ENCODE measurements at regions not wholly inside any gene's neighbourhood (a gene's known extent, or its start where the extent isn't known, plus 50 kb on each side); places are given as distances from the start of the nearest gene placed in this dataset.
"Not testable (repeated sequence)": the region's sequence is repeated elsewhere in the genome, so short reads cannot be mapped to it uniquely, and the experiment has no call there.

DNA sequence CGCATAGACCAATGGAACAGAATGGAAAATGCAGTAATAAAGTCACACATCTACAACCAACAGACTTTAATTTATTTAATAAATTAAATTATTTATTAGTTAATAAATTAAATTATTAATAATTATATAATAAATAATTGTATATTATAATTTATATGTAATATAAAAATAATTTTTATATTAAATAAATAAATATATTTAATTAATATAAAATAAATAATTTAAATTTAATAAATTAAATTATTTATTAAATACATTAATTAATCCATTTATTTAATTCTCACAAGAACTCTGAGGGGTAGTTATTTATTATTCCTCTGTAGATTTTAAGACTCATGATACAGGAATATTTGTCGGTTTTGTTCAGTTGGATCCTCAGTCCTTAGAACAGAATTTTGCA is 176.1 kb upstream of the ADAMTS19 start:
- no peaks in the 10 kb centered on the region for H3K27me3 Mint-ChIP-seq

DNA sequence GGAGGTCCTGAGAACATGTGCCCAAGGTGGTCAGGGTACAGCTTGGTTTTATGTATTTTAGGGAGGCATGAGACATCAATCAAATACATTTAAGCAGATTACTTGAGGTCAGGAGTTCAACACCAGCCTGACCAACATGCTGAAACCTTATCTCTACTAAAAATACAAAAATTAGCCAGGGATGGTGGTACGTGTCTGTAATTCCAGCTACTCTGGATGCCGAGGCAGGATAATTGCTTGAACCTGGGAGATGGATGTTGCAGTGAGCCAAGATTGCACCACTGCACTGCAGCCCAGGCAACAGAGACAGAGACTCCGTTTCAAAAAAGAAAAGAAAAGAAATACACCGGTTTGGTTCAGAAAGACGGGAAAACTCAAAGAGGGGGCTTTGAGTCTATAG is 165.9 kb upstream of the ADAMTS19 start:
- H3K36me3 ChIP-seq (replicated peaks in 1 of 2; ENCODE audit: control extremely low read depth in 1 of 2, control insufficient read depth in 1 of 2, extremely low read depth in 1 of 2, insufficient read depth in 2 of 2, low read length in 1 of 2); H3K9ac ChIP-seq (ENCODE audit: low read length); H3K27me3 Mint-ChIP-seq; H3K79me2 ChIP-seq (ENCODE audit: control insufficient read depth, insufficient read depth, low read length); intact Hi-C loops (cut with micrococcal nuclease); H3K27ac Mint-ChIP-seq; H3K4me2 ChIP-seq (replicated peaks; ENCODE audit: low read depth, low read length, poor library complexity, severe bottlenecking); H3K27ac ChIP-seq (ENCODE audit: low read length in 2 of 2); H3K9me3 ChIP-seq (ENCODE audit: control extremely low read depth in 1 of 3, control insufficient read depth in 2 of 3, insufficient read depth in 1 of 3, low read length in 2 of 3); ATAC-seq (ENCODE audit: low read depth); DNase-seq; H3K9me3 Mint-ChIP-seq (ENCODE audit: insufficient read depth); H3K4me3 ChIP-seq (ENCODE audit: control extremely low read depth in 1 of 5, extremely low read depth in 1 of 5, insufficient read depth in 1 of 5, low read depth in 2 of 5, low read length in 4 of 5); POLR2A ChIA-PET; H3K4me1 ChIP-seq (ENCODE audit: control insufficient read depth in 2 of 2, insufficient read depth in 2 of 2, low read length in 2 of 2); H3K4me1 Mint-ChIP-seq; H2AFZ ChIP-seq (ENCODE audit: insufficient read depth, low read depth, low read length, poor library complexity, severe bottlenecking); H3K4me3 Mint-ChIP-seq; H4K20me1 ChIP-seq (ENCODE audit: control insufficient read depth, insufficient read depth, low read length, poor library complexity, severe bottlenecking); CTCF ChIA-PET; H3K27me3 ChIP-seq (replicated peaks in 1 of 4; ENCODE audit: control extremely low read depth in 1 of 4, control insufficient read depth in 3 of 4, insufficient read depth in 4 of 4, low read length in 3 of 4): not testable (repeated sequence)
- 92% methylated on average over 5 of the region's 5 CpGs for WGBS (ENCODE audit: insufficient coverage)

More for the DNA sequence above, 176.1 kb upstream of the ADAMTS19 start:
- H3K9ac ChIP-seq (ENCODE audit: low read length), result no peak overlapping the region
- H3K27me3 ChIP-seq (replicated peaks in 1 of 4; ENCODE audit: control extremely low read depth in 1 of 4, control insufficient read depth in 3 of 4, insufficient read depth in 4 of 4, low read length in 3 of 4), result no peaks in the 10 kb centered on the region
- no peaks in the 10 kb centered on the region for H3K9me3 ChIP-seq (ENCODE audit: control extremely low read depth in 1 of 3, control insufficient read depth in 2 of 3, insufficient read depth in 1 of 3, low read length in 2 of 3)
- no peak overlapping the region for H3K4me3 Mint-ChIP-seq
- no peak overlapping the region for H3K4me3 ChIP-seq (ENCODE audit: control extremely low read depth in 1 of 5, extremely low read depth in 1 of 5, insufficient read depth in 1 of 5, low read depth in 2 of 5, low read length in 4 of 5)
- no peaks in the 10 kb centered on the region for H3K36me3 ChIP-seq (replicated peaks in 1 of 2; ENCODE audit: control extremely low read depth in 1 of 2, control insufficient read depth in 1 of 2, extremely low read depth in 1 of 2, insufficient read depth in 2 of 2, low read length in 1 of 2)
- no peak overlapping the region for H3K27ac ChIP-seq (ENCODE audit: low read length in 2 of 2)
- TF ChIP-seq, protein P1, sequence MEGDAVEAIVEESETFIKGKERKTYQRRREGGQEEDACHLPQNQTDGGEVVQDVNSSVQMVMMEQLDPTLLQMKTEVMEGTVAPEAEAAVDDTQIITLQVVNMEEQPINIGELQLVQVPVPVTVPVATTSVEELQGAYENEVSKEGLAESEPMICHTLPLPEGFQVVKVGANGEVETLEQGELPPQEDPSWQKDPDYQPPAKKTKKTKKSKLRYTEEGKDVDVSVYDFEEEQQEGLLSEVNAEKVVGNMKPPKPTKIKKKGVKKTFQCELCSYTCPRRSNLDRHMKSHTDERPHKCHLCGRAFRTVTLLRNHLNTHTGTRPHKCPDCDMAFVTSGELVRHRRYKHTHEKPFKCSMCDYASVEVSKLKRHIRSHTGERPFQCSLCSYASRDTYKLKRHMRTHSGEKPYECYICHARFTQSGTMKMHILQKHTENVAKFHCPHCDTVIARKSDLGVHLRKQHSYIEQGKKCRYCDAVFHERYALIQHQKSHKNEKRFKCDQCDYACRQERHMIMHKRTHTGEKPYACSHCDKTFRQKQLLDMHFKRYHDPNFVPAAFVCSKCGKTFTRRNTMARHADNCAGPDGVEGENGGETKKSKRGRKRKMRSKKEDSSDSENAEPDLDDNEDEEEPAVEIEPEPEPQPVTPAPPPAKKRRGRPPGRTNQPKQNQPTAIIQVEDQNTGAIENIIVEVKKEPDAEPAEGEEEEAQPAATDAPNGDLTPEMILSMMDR (IDR thresholded peaks at IDR 0.05), result no peak
- no peak for TF ChIP-seq EZH2 (IDR thresholded peaks at IDR 0.05; ENCODE audit: borderline replicate concordance, insufficient read depth, low read depth, low read length, poor library complexity, severe bottlenecking)
- no peaks in the 10 kb centered on the region for H3K4me1 Mint-ChIP-seq
- H3K27ac Mint-ChIP-seq, result no peak overlapping the region
- no peaks in the 10 kb centered on the region for H4K20me1 ChIP-seq (ENCODE audit: control insufficient read depth, insufficient read depth, low read length, poor library complexity, severe bottlenecking)
- 100% methylated on average over 1 of the region's 2 CpGs for WGBS (ENCODE audit: insufficient coverage)
- H3K4me2 ChIP-seq (replicated peaks; ENCODE audit: low read depth, low read length, poor library complexity, severe bottlenecking), result no peak overlapping the region
- intact Hi-C loops (cut with micrococcal nuclease), result no loop called here
- ChIA-PET POLR2A (no interaction called here), CTCF (no interaction called here)
- H3K9me3 Mint-ChIP-seq (ENCODE audit: insufficient read depth), result no peaks in the 10 kb centered on the region
- no peaks in the 10 kb centered on the region for H3K4me1 ChIP-seq (ENCODE audit: control insufficient read depth in 2 of 2, insufficient read depth in 2 of 2, low read length in 2 of 2)
- DNase-seq (no peak), ATAC-seq (ENCODE audit: low read depth) (no peak)
- no peak overlapping the region for H2AFZ ChIP-seq (ENCODE audit: insufficient read depth, low read depth, low read length, poor library complexity, severe bottlenecking)
- H3K79me2 ChIP-seq (ENCODE audit: control insufficient read depth, insufficient read depth, low read length), result no peaks in the 10 kb centered on the region
